BLaER1 treated with 17β-estradiol and CSF1 and Interleukin-3, amounts not matched to agents 10 nM and 100 nM (cell line): ENCODE measurements at regions not wholly inside any gene's neighbourhood (a gene's known extent, or its start where the extent isn't known, plus 50 kb on each side); places are given as distances from the start of the nearest gene placed in this dataset.
A peak's percentile ranks its signal among the peaks of the same experiment; 100 is the strongest.

Experiments
- H3K27ac ChIP-seq, 11 experiments: shearing (Covaris generic); formaldehyde crosslinking; 2 replicates each; pipeline ENCODE4 v1.8.1; 2022
- H3K27me3 ChIP-seq, 11 experiments: shearing (Covaris generic); formaldehyde crosslinking; 2 replicates each; pipeline ENCODE4 v1.8.1; 2022
- H3K36me3 ChIP-seq, 11 experiments: shearing (Covaris generic); formaldehyde crosslinking; 2 replicates each; pipeline ENCODE4 v1.8.1; 2022
- H3K4me1 ChIP-seq, 10 experiments: shearing (Covaris generic); formaldehyde crosslinking; 2 replicates each; pipeline ENCODE4 v1.8.1; 2022
- H3K4me2 ChIP-seq, 11 experiments: shearing (Covaris generic); formaldehyde crosslinking; 2 replicates each; pipeline ENCODE4 v1.8.1; 2022
- H3K4me3 ChIP-seq, 10 experiments: shearing (Covaris generic); formaldehyde crosslinking; 2 replicates each; pipeline ENCODE4 v1.8.1; 2022
- H3K9ac ChIP-seq, 11 experiments: shearing (Covaris generic); formaldehyde crosslinking; 2 replicates each; pipeline ENCODE4 v1.8.1; 2022
- H3K9me3 ChIP-seq, 11 experiments: shearing (Covaris generic); formaldehyde crosslinking; replicated peaks in 1 of 11; 2 replicates each; pipeline ENCODE4 v1.8.1; 2022
- H4K20me1 ChIP-seq, 11 experiments: shearing (Covaris generic); formaldehyde crosslinking; 2 replicates each; pipeline ENCODE4 v1.8.1; 2022
- Cebpa-rat ChIP-seq, 11 experiments: shearing (Covaris generic); IDR thresholded peaks; 2 replicates each; pipeline ENCODE4 v1.8.1; 2022

- no peaks in the 10 kb centered on the region for H3K36me3 ChIP-seq
- H3K4me3 ChIP-seq: no peak overlapping the region
- H3K9me3 ChIP-seq: no peaks in the 10 kb centered on the region
- H3K4me1 ChIP-seq: no peaks in the 10 kb centered on the region
- H3K27ac ChIP-seq: no peak overlapping the region
- TF ChIP-seq Cebpa-rat (IDR thresholded peaks at IDR 0.05): no peak
- no peaks in the 10 kb centered on the region for H4K20me1 ChIP-seq
- H3K9ac ChIP-seq: no peak overlapping the region
- H3K27me3 ChIP-seq: no peaks in the 10 kb centered on the region
- no peak overlapping the region for H3K4me2 ChIP-seq
Observed at GRCh38 chr17:33352526-33352925, 59.4 kb upstream of the ASIC2 start.

DNA sequence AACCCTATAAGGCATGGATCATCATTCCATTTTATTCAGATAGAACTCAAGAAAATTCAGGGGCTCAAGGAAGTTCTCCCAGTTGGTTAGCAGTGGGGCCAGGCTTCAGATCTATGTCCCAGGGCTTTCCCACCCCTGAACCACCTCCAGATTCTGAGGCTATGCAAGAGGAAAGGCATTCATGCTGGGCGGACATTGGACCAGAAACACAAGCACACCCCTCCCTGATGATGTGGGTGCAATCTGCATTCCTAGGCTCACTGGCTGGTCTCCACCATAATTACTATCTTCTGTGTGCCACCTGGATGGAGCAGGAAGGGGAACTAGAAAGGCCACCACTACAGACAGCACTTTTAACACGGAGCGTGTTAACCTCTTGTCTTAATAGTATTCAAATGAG, 63.2 kb upstream of the ASIC2 start:
- Histone ChIP-seq H3K36me3 (no peaks in the 10 kb centered on the region), H3K4me3 (no peak overlapping the region), H3K9ac (no peak overlapping the region), H3K27me3 (no peaks in the 10 kb centered on the region), H3K4me1 (no peaks in the 10 kb centered on the region), H3K27ac (no peak overlapping the region), H3K4me2 (no peak overlapping the region), H4K20me1 (no peaks in the 10 kb centered on the region), H3K9me3 (no peaks in the 10 kb centered on the region)
- TF ChIP-seq Cebpa-rat (IDR thresholded peaks at IDR 0.05): no peak

GRCh38 chr17:33363475-33363874, 70.4 kb upstream of the ASIC2 start:
- Histone ChIP-seq H3K27ac (no peak overlapping the region), H3K4me3 (no peak overlapping the region), H3K9ac (no peak overlapping the region), H3K36me3 (no peaks in the 10 kb centered on the region), H3K9me3 (peaks cover 4 to 26% (median 15%) of the 10 kb centered on the region in 11 experiments; a peak in 18 of 22 replicates), H3K27me3 (no peaks in the 10 kb centered on the region), H4K20me1 (no peaks in the 10 kb centered on the region), H3K4me1 (0 out of 20 replicates have a peak, but pooled peaks cover 0 to 5% (median 0%) of the 10 kb centered on the region in 10 experiments), H3K4me2 (no peak overlapping the region)
- TF ChIP-seq Cebpa-rat (IDR thresholded peaks at IDR 0.05): no peak

GRCh38 chr17:33366960-33367359, 73.9 kb upstream of the ASIC2 start:
- peaks cover 5 to 11% (median 10%) of the 10 kb centered on the region in 10 experiments; a peak in 19 of 20 replicates for H3K4me1 ChIP-seq
- H3K27me3 ChIP-seq: no peaks in the 10 kb centered on the region
- peaks cover 4 to 26% (median 15%) of the 10 kb centered on the region in 11 experiments; a peak in 18 of 22 replicates for H3K9me3 ChIP-seq
- H3K9ac ChIP-seq: no peak overlapping the region
- TF ChIP-seq Cebpa-rat (IDR thresholded peaks at IDR 0.05): no peak
- no peak overlapping the region for H3K4me3 ChIP-seq
- no peaks in the 10 kb centered on the region for H4K20me1 ChIP-seq
- no peak overlapping the region for H3K4me2 ChIP-seq
- no peaks in the 10 kb centered on the region for H3K36me3 ChIP-seq
- no peak overlapping the region for H3K27ac ChIP-seq

GRCh38 chr17:33369149-33369548, 76.1 kb upstream of the ASIC2 start:
- H3K4me1 ChIP-seq: peaks cover 15 to 30% (median 20%) of the 10 kb centered on the region in 10 experiments
- H4K20me1 ChIP-seq: no peaks in the 10 kb centered on the region
- no peak overlapping the region for H3K27ac ChIP-seq
- H3K4me3 ChIP-seq: no peak overlapping the region
- no peak overlapping the region for H3K4me2 ChIP-seq
- H3K27me3 ChIP-seq: no peaks in the 10 kb centered on the region
- H3K9me3 ChIP-seq: peaks cover 4 to 25% (median 13%) of the 10 kb centered on the region in 11 experiments; a peak in 18 of 22 replicates
- no peak for TF ChIP-seq Cebpa-rat (IDR thresholded peaks at IDR 0.05)
- H3K9ac ChIP-seq: no peak overlapping the region
- H3K36me3 ChIP-seq: no peaks in the 10 kb centered on the region

DNA sequence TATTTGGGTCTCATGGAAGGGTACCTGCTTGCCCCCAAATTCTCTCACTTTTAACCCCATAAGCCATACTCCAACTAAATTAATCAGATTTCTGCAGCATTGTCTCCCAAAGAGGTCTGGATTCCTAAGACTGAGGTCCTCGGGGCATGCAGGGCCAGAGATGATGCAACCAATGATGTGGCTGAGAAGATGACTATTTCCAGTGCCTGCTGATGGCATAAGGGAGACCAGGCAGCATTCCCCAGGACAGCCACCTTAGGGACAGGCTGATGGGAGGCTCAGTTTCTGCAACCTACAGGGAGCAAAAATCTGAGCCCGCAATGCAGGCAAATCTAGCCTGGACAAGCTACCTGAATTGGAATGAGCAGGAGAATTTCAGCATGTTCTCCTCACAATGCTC, 76.8 kb upstream of the ASIC2 start:
- no peak overlapping the region for H3K9ac ChIP-seq
- TF ChIP-seq Cebpa-rat (IDR thresholded peaks at IDR 0.05): no peak
- no peaks in the 10 kb centered on the region for H4K20me1 ChIP-seq
- no peaks in the 10 kb centered on the region for H3K27me3 ChIP-seq
- H3K4me1 ChIP-seq: peaks cover 15 to 30% (median 20%) of the 10 kb centered on the region in 10 experiments
- H3K4me3 ChIP-seq: no peak overlapping the region
- H3K36me3 ChIP-seq: no peaks in the 10 kb centered on the region
- peaks cover under 1 to 19% (median 6%) of the 10 kb centered on the region in 11 experiments; a peak in 16 of 22 replicates for H3K9me3 ChIP-seq
- no peak overlapping the region for H3K27ac ChIP-seq
- H3K4me2 ChIP-seq: no peak overlapping the region

DNA sequence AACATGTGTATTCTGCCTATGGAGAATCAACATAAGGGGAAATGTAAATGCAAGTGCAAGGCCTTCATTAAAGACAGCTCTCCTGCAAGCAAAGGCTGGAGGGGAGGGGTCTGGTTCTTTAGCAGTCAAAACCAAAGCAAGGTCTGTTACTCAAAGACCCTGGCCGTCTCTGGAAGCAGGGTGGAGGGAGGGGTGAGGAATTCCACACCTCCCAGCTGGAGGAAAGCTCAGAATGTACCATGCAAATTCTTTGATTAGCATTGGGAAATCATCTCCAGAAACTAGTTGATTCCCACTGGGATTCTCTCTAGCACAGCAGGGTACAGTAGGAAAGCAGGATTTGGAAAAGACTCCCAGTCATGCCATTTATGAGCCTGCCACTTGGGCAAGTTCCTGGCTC, 77.3 kb upstream of the ASIC2 start:
- Histone ChIP-seq H3K4me2 (no peak overlapping the region), H4K20me1 (no peaks in the 10 kb centered on the region), H3K4me1 (peaks cover 15 to 35% (median 20%) of the 10 kb centered on the region in 10 experiments), H3K9ac (no peak overlapping the region), H3K27me3 (no peaks in the 10 kb centered on the region), H3K27ac (no peak overlapping the region), H3K36me3 (no peaks in the 10 kb centered on the region), H3K9me3 (peaks cover 0 to 17% (median under 1%) of the 10 kb centered on the region in 11 experiments; a peak in 8 of 22 replicates), H3K4me3 (no peak overlapping the region)
- no peak for TF ChIP-seq Cebpa-rat (IDR thresholded peaks at IDR 0.05)

GRCh38 chr17:33371377-33371776, 78.3 kb upstream of the ASIC2 start:
- Histone ChIP-seq H3K4me2 (peak overlapping the region in 10 of 11 experiments; percentile 25 to 88 (median 65); a peak in 17 of 22 replicates), H3K27ac (no peak overlapping the region), H3K4me3 (no peak overlapping the region), H3K4me1 (peaks cover 15 to 35% (median 20%) of the 10 kb centered on the region in 10 experiments), H3K9me3 (peaks cover 0 to 17% (median 0%) of the 10 kb centered on the region in 11 experiments; a peak in 5 of 22 replicates), H4K20me1 (no peaks in the 10 kb centered on the region), H3K9ac (no peak overlapping the region), H3K27me3 (no peaks in the 10 kb centered on the region), H3K36me3 (no peaks in the 10 kb centered on the region)
- TF ChIP-seq Cebpa-rat (IDR thresholded peaks at IDR 0.05): no peak

DNA sequence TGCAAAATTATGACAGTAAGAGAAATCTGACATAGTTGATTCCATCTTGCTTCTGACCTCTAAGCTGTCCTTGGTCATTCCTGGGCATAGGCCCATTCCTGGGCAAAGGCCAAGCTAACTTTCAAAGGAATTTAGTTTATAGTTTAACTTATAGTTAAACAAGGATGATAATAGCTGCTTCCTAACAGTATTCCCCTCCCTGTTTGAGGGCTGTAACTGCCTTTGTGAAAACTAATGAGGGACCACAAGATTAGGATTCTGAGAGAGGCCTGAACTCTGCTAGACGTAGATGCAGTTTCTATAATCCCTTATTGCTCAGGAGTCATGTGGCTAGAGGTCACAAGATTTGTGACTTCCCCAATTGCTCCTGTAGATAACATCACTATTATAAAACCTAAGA, 80.2 kb upstream of the ASIC2 start:
- peak overlapping the region in 1 of 11 experiments; percentile 52; a peak in 3 of 22 replicates for H3K27ac ChIP-seq
- H3K4me2 ChIP-seq: peak overlapping the region in 2 of 11 experiments; percentile 36 to 64; a peak in 4 of 22 replicates
- H3K27me3 ChIP-seq: no peaks in the 10 kb centered on the region
- no peaks in the 10 kb centered on the region for H4K20me1 ChIP-seq
- no peak overlapping the region for H3K4me3 ChIP-seq
- no peak for TF ChIP-seq Cebpa-rat (IDR thresholded peaks at IDR 0.05)
- H3K4me1 ChIP-seq: peaks cover 15 to 35% (median 24%) of the 10 kb centered on the region in 10 experiments
- H3K36me3 ChIP-seq: no peaks in the 10 kb centered on the region
- no peak overlapping the region for H3K9ac ChIP-seq
- H3K9me3 ChIP-seq: 0 out of 22 replicates have a peak, but pooled peaks cover 0 to 5% (median 0%) of the 10 kb centered on the region in 11 experiments

DNA sequence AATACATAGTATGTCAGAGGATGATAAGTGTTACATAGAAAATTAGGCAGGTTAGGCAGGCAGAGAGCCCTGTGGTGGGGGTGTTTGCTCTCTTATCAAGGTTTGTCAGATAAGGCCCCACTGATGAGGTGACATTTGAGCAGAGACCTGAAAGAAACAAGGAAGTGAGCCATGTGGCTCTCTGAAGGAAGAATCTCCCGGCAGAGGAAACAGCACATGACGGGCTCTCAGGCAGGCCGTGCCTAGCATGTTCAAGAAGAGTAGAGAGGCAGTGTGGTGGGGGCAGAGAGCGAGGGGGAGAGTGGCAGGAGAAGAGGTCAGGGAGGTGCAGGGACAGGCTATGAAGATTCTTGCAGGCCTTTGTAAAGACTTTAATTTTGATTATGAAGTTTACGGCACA, 82.0 kb upstream of the ASIC2 start:
- Histone ChIP-seq H4K20me1 (no peaks in the 10 kb centered on the region), H3K4me3 (no peak overlapping the region), H3K27ac (no peak overlapping the region), H3K9me3 (no peaks in the 10 kb centered on the region), H3K36me3 (no peaks in the 10 kb centered on the region), H3K27me3 (no peaks in the 10 kb centered on the region), H3K9ac (no peak overlapping the region), H3K4me1 (peaks cover 15 to 35% (median 30%) of the 10 kb centered on the region in 10 experiments), H3K4me2 (peak overlapping the region in 3 of 11 experiments; percentile 6 to 30 (median 18); a peak in 7 of 22 replicates)
- TF ChIP-seq Cebpa-rat (IDR thresholded peaks at IDR 0.05): no peak
